Liver (tissue), 8 donors: ENCODE measurements at regions not wholly inside any gene's neighbourhood (a gene's known extent, or its start where the extent isn't known, plus 50 kb on each side); places are given as distances from the start of the nearest gene placed in this dataset.

ENCODE experiments used
- DNase-seq: peaks from one replicate; pipeline ENCODE4 v3.0.0-alpha.2; 2017; ENCODE audit warnings: low spot score
- H3K27ac ChIP-seq, 2 donors: one replicate each; pipeline ENCODE4 v1.7.0; 2013; ENCODE audit warnings: inconsistent platforms in 2 of 2, low read length in 2 of 2, control low read depth in 1 of 2, low read depth in 1 of 2, mild to moderate bottlenecking in 1 of 2
- H3K27me3 ChIP-seq, 4 donors: one replicate each; pipeline versions ENCODE4 v1.6.1 to v1.7.0; 2013; ENCODE audit warnings: low read length in 3 of 4, inconsistent platforms in 1 of 4, mild to moderate bottlenecking in 1 of 4, moderate library complexity in 1 of 4; ENCODE audit not compliant: control insufficient read depth in 4 of 4, insufficient read depth in 4 of 4
- H3K36me3 ChIP-seq, 4 donors: one replicate each; pipeline versions ENCODE4 v1.6.1 to v1.7.0; 2013; ENCODE audit warnings: low read length in 3 of 4, mild to moderate bottlenecking in 3 of 4, low read depth in 1 of 4, moderate library complexity in 1 of 4; ENCODE audit not compliant: control insufficient read depth in 4 of 4, insufficient read depth in 3 of 4
- H3K4me1 ChIP-seq, 4 donors: one replicate each; pipeline versions ENCODE4 v1.6.1 to v1.7.0; 2013; ENCODE audit warnings: low read length in 3 of 4, mild to moderate bottlenecking in 3 of 4, moderate library complexity in 1 of 4; ENCODE audit not compliant: control insufficient read depth in 4 of 4, insufficient read depth in 4 of 4
- H3K4me3 ChIP-seq, 3 donors: one replicate each; pipeline versions ENCODE4 v1.6.1 to v1.7.0; 2013; ENCODE audit warnings: low read length in 3 of 3, control low read depth in 1 of 3, low read depth in 1 of 3, mild to moderate bottlenecking in 1 of 3
- H3K9ac ChIP-seq, 2 donors: one replicate each; pipeline ENCODE4 v1.7.0; 2013; ENCODE audit warnings: low read length in 2 of 2, mild to moderate bottlenecking in 2 of 2, moderate library complexity in 2 of 2, control low read depth in 1 of 2, low read depth in 1 of 2
- H3K9me3 ChIP-seq, 4 donors: one replicate each; pipeline versions ENCODE4 v1.6.1 to v1.7.0; 2013; ENCODE audit warnings: low read length in 3 of 4; ENCODE audit not compliant: control insufficient read depth in 4 of 4
- EGR1 ChIP-seq, 2 donors: IDR thresholded peaks; 2 replicates each; pipeline ENCODE4 v1.6.1; 2016 to 2018; ENCODE audit warnings: antibody characterized with exemption in 2 of 2, low read depth in 2 of 2
- FOXA1 ChIP-seq: IDR thresholded peaks from 2 replicates; pipeline ENCODE4 v1.6.1; 2016; ENCODE audit warnings: antibody characterized with exemption
- FOXA2 ChIP-seq: IDR thresholded peaks from 2 replicates; pipeline ENCODE4 v1.6.1; 2016; ENCODE audit warnings: antibody characterized with exemption
- GABPA ChIP-seq, 2 donors: IDR thresholded peaks in 1 of 2; conservative IDR thresholded peaks in 1 of 2; 2 replicates each; pipeline ENCODE4 v1.6.1; 2016; ENCODE audit warnings: antibody characterized with exemption in 2 of 2, mild to moderate bottlenecking in 1 of 2, moderate library complexity in 1 of 2
- HNF4A ChIP-seq, 2 donors: conservative IDR thresholded peaks; 2 replicates each; pipeline ENCODE4 v1.6.1; 2016; ENCODE audit warnings: antibody characterized with exemption in 2 of 2, mild to moderate bottlenecking in 2 of 2
- HNF4G ChIP-seq: IDR thresholded peaks from 2 replicates; pipeline ENCODE4 v1.6.1; 2016; ENCODE audit warnings: antibody characterized with exemption
- JUND ChIP-seq, 2 donors: IDR thresholded peaks; 2 replicates each; pipeline ENCODE4 v1.6.1; 2016; ENCODE audit warnings: antibody characterized with exemption in 2 of 2
- NR2F2 ChIP-seq: IDR thresholded peaks from 2 replicates; pipeline ENCODE4 v1.6.1; 2016; ENCODE audit warnings: antibody characterized with exemption
- RAD21 ChIP-seq, 2 donors: IDR thresholded peaks; 2 replicates each; pipeline ENCODE4 v1.6.1; 2016; ENCODE audit warnings: antibody characterized with exemption in 2 of 2, mild to moderate bottlenecking in 2 of 2
- RXRA ChIP-seq, 2 donors: IDR thresholded peaks; 2 replicates each; pipeline ENCODE4 v1.6.1; 2017 to 2018; ENCODE audit warnings: antibody characterized with exemption in 2 of 2, mild to moderate bottlenecking in 1 of 2
- TAF1 ChIP-seq: conservative IDR thresholded peaks from 2 replicates; pipeline ENCODE4 v1.6.1; 2016; ENCODE audit warnings: antibody characterized with exemption, mild to moderate bottlenecking
- YY1 ChIP-seq: IDR thresholded peaks from 2 replicates; pipeline ENCODE4 v1.6.1; 2016; ENCODE audit warnings: antibody characterized with exemption, mild to moderate bottlenecking
- WGBS: extraction: QIAGEN DNeasy Blood & Tissue Kit; methylation state at CpG from one replicate; pipeline ENCODE4 v1.1.7; 2013; 5-methylcytosine and 5-hydroxymethylcytosine counted together
- TF ChIP-seq, protein P1 (sequence below): fragments of 150-350 bp; IDR thresholded peaks from 2 replicates; pipeline ENCODE4 v1.5.1; 2017; ENCODE audit warnings: improper control_type of control experiment, low read depth, low read length; ENCODE audit not compliant: missing input control
- TF ChIP-seq, protein P2 (sequence below): IDR thresholded peaks from 2 replicates; pipeline ENCODE4 v1.6.1; 2016; ENCODE audit warnings: antibody characterized with exemption, mild to moderate bottlenecking
- TF ChIP-seq, protein P3 (sequence below): IDR thresholded peaks from 2 replicates; pipeline ENCODE4 v1.6.1; 2016; ENCODE audit warnings: antibody characterized with exemption
- TF ChIP-seq, protein P4 (sequence below): IDR thresholded peaks from 2 replicates; pipeline ENCODE4 v1.6.1; 2016; ENCODE audit warnings: antibody characterized with exemption
- TF ChIP-seq, protein P5 (sequence below): IDR thresholded peaks from 2 replicates; pipeline ENCODE4 v1.6.1; 2016; ENCODE audit warnings: antibody characterized with exemption
- donor health status: healthy.
- donor health status: healthy.
- donor health status: healthy.
- donor health status: healthy.
- donor health status: healthy.

DNA sequence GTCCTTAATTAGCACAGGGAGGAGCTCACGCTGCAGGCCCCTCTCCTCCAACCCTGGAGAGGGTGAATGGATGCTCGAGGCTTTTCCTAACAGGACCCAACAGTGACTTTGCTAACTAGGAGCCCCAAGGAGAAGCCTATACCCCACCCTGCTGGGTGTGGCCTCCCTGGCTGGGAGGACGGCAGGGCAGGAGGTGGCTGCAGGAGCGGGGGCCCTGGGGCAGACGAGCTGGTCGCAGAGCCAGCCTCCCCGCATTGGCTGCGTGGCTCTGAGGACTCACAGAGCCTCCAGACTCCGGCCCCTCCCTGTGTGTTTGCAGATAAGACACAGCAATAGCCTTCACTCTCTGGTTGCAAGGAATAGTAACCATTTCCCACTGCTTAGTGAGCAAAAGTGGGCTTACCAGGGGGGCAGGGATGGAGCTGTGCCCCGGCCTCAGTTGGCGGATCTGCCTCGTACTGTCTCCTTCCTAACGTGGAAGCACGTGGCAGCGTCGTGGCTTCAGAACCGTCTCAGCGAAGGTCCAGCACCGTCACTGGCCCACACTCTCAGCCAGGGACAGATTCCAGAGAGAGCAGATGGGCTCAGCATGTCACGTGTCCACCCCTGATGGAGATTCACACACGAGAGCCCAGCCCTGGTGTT is 1087.5 kb downstream of the BRD1 start:
- Histone ChIP-seq H3K27me3 (no peaks in the 10 kb centered on the region), H3K27ac (no peak overlapping the region), H3K9ac (no peak overlapping the region), H3K36me3 (no peaks in the 10 kb centered on the region), H3K4me1 (no peaks in the 10 kb centered on the region), H3K4me3 (no peak overlapping the region), H3K9me3 (no peaks in the 10 kb centered on the region)
- DNase-seq, result no peak
- TF ChIP-seq NR2F2 (no peak), GABPA (IDR thresholded peaks at IDR 0.05 in 1 of 2, conservative IDR thresholded peaks at IDR 0.05 in 1 of 2) (no peak), HNF4A (conservative IDR thresholded peaks at IDR 0.05) (no peak), FOXA1 (no peak), JUND (IDR thresholded peaks at IDR 0.05) (no peak), TAF1 (no peak), RXRA (IDR thresholded peaks at IDR 0.05) (no peak), EGR1 (IDR thresholded peaks at IDR 0.05; ENCODE audit: low read depth in 2 of 2) (no peak), YY1 (no peak), FOXA2 (no peak), RAD21 (IDR thresholded peaks at IDR 0.05) (no peak), HNF4G (no peak)
- TF ChIP-seq, protein P1, sequence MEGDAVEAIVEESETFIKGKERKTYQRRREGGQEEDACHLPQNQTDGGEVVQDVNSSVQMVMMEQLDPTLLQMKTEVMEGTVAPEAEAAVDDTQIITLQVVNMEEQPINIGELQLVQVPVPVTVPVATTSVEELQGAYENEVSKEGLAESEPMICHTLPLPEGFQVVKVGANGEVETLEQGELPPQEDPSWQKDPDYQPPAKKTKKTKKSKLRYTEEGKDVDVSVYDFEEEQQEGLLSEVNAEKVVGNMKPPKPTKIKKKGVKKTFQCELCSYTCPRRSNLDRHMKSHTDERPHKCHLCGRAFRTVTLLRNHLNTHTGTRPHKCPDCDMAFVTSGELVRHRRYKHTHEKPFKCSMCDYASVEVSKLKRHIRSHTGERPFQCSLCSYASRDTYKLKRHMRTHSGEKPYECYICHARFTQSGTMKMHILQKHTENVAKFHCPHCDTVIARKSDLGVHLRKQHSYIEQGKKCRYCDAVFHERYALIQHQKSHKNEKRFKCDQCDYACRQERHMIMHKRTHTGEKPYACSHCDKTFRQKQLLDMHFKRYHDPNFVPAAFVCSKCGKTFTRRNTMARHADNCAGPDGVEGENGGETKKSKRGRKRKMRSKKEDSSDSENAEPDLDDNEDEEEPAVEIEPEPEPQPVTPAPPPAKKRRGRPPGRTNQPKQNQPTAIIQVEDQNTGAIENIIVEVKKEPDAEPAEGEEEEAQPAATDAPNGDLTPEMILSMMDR, result no peak
- TF ChIP-seq, protein P2, sequence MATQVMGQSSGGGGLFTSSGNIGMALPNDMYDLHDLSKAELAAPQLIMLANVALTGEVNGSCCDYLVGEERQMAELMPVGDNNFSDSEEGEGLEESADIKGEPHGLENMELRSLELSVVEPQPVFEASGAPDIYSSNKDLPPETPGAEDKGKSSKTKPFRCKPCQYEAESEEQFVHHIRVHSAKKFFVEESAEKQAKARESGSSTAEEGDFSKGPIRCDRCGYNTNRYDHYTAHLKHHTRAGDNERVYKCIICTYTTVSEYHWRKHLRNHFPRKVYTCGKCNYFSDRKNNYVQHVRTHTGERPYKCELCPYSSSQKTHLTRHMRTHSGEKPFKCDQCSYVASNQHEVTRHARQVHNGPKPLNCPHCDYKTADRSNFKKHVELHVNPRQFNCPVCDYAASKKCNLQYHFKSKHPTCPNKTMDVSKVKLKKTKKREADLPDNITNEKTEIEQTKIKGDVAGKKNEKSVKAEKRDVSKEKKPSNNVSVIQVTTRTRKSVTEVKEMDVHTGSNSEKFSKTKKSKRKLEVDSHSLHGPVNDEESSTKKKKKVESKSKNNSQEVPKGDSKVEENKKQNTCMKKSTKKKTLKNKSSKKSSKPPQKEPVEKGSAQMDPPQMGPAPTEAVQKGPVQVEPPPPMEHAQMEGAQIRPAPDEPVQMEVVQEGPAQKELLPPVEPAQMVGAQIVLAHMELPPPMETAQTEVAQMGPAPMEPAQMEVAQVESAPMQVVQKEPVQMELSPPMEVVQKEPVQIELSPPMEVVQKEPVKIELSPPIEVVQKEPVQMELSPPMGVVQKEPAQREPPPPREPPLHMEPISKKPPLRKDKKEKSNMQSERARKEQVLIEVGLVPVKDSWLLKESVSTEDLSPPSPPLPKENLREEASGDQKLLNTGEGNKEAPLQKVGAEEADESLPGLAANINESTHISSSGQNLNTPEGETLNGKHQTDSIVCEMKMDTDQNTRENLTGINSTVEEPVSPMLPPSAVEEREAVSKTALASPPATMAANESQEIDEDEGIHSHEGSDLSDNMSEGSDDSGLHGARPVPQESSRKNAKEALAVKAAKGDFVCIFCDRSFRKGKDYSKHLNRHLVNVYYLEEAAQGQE, result no peak
- TF ChIP-seq, protein P3, sequence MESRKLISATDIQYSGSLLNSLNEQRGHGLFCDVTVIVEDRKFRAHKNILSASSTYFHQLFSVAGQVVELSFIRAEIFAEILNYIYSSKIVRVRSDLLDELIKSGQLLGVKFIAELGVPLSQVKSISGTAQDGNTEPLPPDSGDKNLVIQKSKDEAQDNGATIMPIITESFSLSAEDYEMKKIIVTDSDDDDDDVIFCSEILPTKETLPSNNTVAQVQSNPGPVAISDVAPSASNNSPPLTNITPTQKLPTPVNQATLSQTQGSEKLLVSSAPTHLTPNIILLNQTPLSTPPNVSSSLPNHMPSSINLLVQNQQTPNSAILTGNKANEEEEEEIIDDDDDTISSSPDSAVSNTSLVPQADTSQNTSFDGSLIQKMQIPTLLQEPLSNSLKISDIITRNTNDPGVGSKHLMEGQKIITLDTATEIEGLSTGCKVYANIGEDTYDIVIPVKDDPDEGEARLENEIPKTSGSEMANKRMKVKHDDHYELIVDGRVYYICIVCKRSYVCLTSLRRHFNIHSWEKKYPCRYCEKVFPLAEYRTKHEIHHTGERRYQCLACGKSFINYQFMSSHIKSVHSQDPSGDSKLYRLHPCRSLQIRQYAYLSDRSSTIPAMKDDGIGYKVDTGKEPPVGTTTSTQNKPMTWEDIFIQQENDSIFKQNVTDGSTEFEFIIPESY, result no peak
- TF ChIP-seq, protein P4, sequence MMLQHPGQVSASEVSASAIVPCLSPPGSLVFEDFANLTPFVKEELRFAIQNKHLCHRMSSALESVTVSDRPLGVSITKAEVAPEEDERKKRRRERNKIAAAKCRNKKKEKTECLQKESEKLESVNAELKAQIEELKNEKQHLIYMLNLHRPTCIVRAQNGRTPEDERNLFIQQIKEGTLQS, result no peak
- TF ChIP-seq, protein P5, sequence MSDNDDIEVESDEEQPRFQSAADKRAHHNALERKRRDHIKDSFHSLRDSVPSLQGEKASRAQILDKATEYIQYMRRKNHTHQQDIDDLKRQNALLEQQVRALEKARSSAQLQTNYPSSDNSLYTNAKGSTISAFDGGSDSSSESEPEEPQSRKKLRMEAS, result no peak
- WGBS, result 78% methylated on average over 21 of the region's 21 CpGs
